ENCODE measurements at regions not wholly inside any gene's neighbourhood (a gene's known extent, or its start where the extent isn't known, plus 50 kb on each side); places are given as distances from the start of the nearest gene placed in this dataset.

GRCh38 chr21:35705888-35706287 lies 354.4 kb downstream of the SETD4 start:
- Histone ChIP-seq H3K9me3 (ENCODE audit: control insufficient read depth in 2 of 3, low read length in 3 of 3) (no peaks in the 10 kb centered on the region), H3K4me1 (ENCODE audit: control insufficient read depth in 2 of 2, insufficient read depth in 2 of 2, low read length in 2 of 2) (no peaks in the 10 kb centered on the region), H3K27me3 (ENCODE audit: control insufficient read depth in 2 of 2, insufficient read depth in 2 of 2, low read length in 2 of 2) (no peaks in the 10 kb centered on the region), H3K27ac (ENCODE audit: low read depth, low read length) (no peak overlapping the region), H3K4me3 (ENCODE audit: low read length) (no peak overlapping the region), H3K36me3 (ENCODE audit: control insufficient read depth in 2 of 3, insufficient read depth in 3 of 3, low read length in 3 of 3) (no peaks in the 10 kb centered on the region)
- no peak for ATAC-seq
- Mint-ChIP-seq H3K4me3 (no peak overlapping the region), H3K27me3 (peaks cover 13 to 33% (median 32%) of the 10 kb centered on the region in 5 donors), H3K36me3 (peaks cover 0 to 3% (median 0%) of the 10 kb centered on the region in 5 donors), H3K4me1 (no peaks in the 10 kb centered on the region), H3K27ac (no peak overlapping the region), H3K9me3 (no peaks in the 10 kb centered on the region)
- POLR2A ChIA-PET: no interaction called here
- intact Hi-C loops (cut with micrococcal nuclease): no loop called here
- CTCF ChIA-PET: no interaction called here
- no peak for DNase-seq

DNA sequence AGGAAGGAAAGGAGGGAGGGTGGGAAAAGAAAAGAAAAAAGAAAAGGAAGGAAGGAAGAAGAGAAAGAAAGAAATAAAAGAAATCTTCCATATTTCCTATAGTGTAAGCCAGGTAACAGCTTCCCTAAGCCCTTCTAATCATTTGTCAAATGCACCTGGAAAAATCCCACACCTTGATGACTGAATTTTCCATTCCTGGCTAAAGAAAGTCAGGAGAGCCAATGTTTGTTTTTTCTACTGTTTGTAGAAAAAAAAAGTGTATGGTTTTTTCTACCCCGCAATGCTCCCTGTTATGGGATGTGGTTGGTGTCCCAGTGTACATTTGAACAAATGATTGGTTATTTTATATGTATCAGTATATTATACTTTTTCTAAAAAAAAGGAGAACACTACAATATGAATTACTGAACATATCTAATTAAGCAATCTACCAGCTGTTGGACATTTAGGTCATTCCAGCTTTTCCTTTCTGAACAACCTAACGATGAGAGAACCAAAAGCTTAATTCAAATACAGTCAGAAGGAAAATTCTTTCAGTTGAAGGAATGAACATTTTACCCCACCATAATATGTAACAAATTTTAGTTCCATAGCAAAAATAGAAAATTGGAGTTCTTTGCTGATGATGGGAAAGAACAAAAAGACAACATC lies 355.0 kb downstream of the SETD4 start:
- H3K27me3 ChIP-seq (ENCODE audit: control insufficient read depth in 2 of 2, insufficient read depth in 2 of 2, low read length in 2 of 2): no peaks in the 10 kb centered on the region
- H3K4me3 ChIP-seq (ENCODE audit: low read length): no peak overlapping the region
- no peaks in the 10 kb centered on the region for H3K36me3 ChIP-seq (ENCODE audit: control insufficient read depth in 2 of 3, insufficient read depth in 3 of 3, low read length in 3 of 3)
- CTCF ChIA-PET: no interaction called here
- H3K27ac Mint-ChIP-seq: no peak overlapping the region
- no peak overlapping the region for H3K27ac ChIP-seq (ENCODE audit: low read depth, low read length)
- intact Hi-C loops (cut with micrococcal nuclease): no loop called here
- H3K4me3 Mint-ChIP-seq: no peak overlapping the region
- DNase-seq (no peak), ATAC-seq (no peak)
- no peaks in the 10 kb centered on the region for H3K9me3 Mint-ChIP-seq
- H3K4me1 ChIP-seq (ENCODE audit: control insufficient read depth in 2 of 2, insufficient read depth in 2 of 2, low read length in 2 of 2): no peaks in the 10 kb centered on the region
- peaks cover 13 to 37% (median 35%) of the 10 kb centered on the region in 5 donors for H3K27me3 Mint-ChIP-seq
- peaks cover 0 to 3% (median 0%) of the 10 kb centered on the region in 5 donors for H3K36me3 Mint-ChIP-seq
- no peaks in the 10 kb centered on the region for H3K9me3 ChIP-seq (ENCODE audit: control insufficient read depth in 2 of 3, low read length in 3 of 3)
- H3K4me1 Mint-ChIP-seq: no peaks in the 10 kb centered on the region
- POLR2A ChIA-PET: no interaction called here

GRCh38 chr21:35703704-35704103 lies 356.6 kb downstream of the SETD4 start:
- Histone ChIP-seq H3K4me1 (ENCODE audit: control insufficient read depth in 2 of 2, insufficient read depth in 2 of 2, low read length in 2 of 2) (no peaks in the 10 kb centered on the region), H3K27me3 (ENCODE audit: control insufficient read depth in 2 of 2, insufficient read depth in 2 of 2, low read length in 2 of 2) (no peaks in the 10 kb centered on the region), H3K9me3 (ENCODE audit: control insufficient read depth in 2 of 3, low read length in 3 of 3) (no peaks in the 10 kb centered on the region), H3K36me3 (ENCODE audit: control insufficient read depth in 2 of 3, insufficient read depth in 3 of 3, low read length in 3 of 3) (no peaks in the 10 kb centered on the region), H3K4me3 (ENCODE audit: low read length) (no peak overlapping the region), H3K27ac (ENCODE audit: low read depth, low read length) (no peak overlapping the region)
- Mint-ChIP-seq H3K4me1 (peaks cover 0 to 2% (median 0%) of the 10 kb centered on the region in 7 donors), H3K4me3 (no peak overlapping the region), H3K27ac (no peak overlapping the region), H3K27me3 (peaks cover 13 to 37% (median 35%) of the 10 kb centered on the region in 5 donors), H3K36me3 (peaks cover 0 to 3% (median 0%) of the 10 kb centered on the region in 5 donors), H3K9me3 (no peaks in the 10 kb centered on the region)
- ChIA-PET POLR2A (no interaction called here), CTCF (no interaction called here)
- no peak for DNase-seq
- intact Hi-C loops (cut with micrococcal nuclease): no loop called here
- ATAC-seq: no peak

DNA sequence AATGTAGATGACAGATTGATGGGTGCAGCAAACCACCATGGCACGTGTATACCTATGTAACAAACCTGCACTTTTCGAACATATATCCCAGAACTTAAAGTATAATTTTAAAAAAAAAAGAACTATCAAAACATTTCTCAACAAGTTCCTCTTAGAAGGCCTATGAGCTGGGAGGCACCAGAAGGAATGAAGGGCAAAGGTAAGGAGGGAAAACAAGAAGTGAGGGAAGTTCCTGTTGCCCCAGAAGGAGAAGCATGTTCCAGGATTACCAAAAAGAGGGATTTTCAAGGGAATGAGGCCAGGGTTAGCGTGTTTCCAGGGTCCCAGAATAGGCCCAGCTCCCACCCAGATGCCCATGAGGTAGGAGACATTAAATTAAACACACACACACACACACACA lies 361.0 kb downstream of the SETD4 start:
- Mint-ChIP-seq H3K4me3 (no peak overlapping the region), H3K36me3 (peaks cover 0 to 3% (median 0%) of the 10 kb centered on the region in 5 donors), H3K9me3 (no peaks in the 10 kb centered on the region), H3K27ac (peak overlapping the region in 1 of 9 donors; percentile 13), H3K4me1 (peaks cover 0 to 16% (median 9%) of the 10 kb centered on the region in 7 donors), H3K27me3 (peaks cover 21 to 31% (median 28%) of the 10 kb centered on the region in 5 donors)
- intact Hi-C loops (cut with micrococcal nuclease): no loop called here
- CTCF ChIA-PET: no interaction called here
- H3K9me3 ChIP-seq (ENCODE audit: control insufficient read depth in 2 of 3, low read length in 3 of 3): no peaks in the 10 kb centered on the region
- no peak overlapping the region for H3K27ac ChIP-seq (ENCODE audit: low read depth, low read length)
- no peaks in the 10 kb centered on the region for H3K27me3 ChIP-seq (ENCODE audit: control insufficient read depth in 2 of 2, insufficient read depth in 2 of 2, low read length in 2 of 2)
- H3K36me3 ChIP-seq (ENCODE audit: control insufficient read depth in 2 of 3, insufficient read depth in 3 of 3, low read length in 3 of 3): no peaks in the 10 kb centered on the region
- ATAC-seq (no peak), DNase-seq (no peak)
- H3K4me3 ChIP-seq (ENCODE audit: low read length): no peak overlapping the region
- H3K4me1 ChIP-seq (ENCODE audit: control insufficient read depth in 2 of 2, insufficient read depth in 2 of 2, low read length in 2 of 2): peaks cover 0 to 3% of the 10 kb centered on the region in 2 donors
- POLR2A ChIA-PET: no interaction called here

DNA sequence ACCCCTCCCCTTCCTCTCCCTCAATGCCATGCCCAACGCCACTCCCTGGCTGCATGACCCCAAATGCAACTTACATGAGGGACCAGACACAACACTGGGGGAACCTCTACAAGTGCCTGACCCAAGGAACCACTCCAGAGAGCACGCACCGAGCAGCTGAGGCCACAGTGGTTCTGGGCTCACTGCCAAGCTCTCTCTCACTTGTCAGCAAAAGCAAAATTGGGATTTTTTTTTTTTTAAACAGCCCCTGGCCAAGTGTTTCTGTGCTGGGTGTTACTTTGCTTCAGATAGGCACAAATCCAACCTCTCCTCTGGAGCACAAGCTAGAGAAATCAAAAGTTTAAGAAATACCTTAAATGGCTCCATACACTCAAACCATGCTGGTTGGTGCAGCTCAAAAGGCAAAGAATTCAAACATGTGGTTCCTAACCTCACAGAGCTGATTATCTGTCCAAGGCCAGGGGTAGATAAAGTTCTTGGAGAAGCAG lies 363.0 kb downstream of the SETD4 start:
- ChIA-PET CTCF (no interaction called here), POLR2A (no interaction called here)
- H3K9me3 ChIP-seq (ENCODE audit: control insufficient read depth in 2 of 3, low read length in 3 of 3): no peaks in the 10 kb centered on the region
- H3K27ac ChIP-seq (ENCODE audit: low read depth, low read length): no peak overlapping the region
- H3K36me3 Mint-ChIP-seq: peaks cover 0 to 3% (median 0%) of the 10 kb centered on the region in 5 donors
- ATAC-seq (no peak), DNase-seq (peak in 3 of 9 donors; percentile 9 to 18 (median 9))
- peaks cover 3 to 18% (median 14%) of the 10 kb centered on the region in 5 donors for H3K27me3 Mint-ChIP-seq
- intact Hi-C loops (cut with micrococcal nuclease): no loop called here
- H3K27me3 ChIP-seq (ENCODE audit: control insufficient read depth in 2 of 2, insufficient read depth in 2 of 2, low read length in 2 of 2): no peaks in the 10 kb centered on the region
- H3K27ac Mint-ChIP-seq: no peak overlapping the region
- peaks cover 0 to 16% (median 9%) of the 10 kb centered on the region in 7 donors for H3K4me1 Mint-ChIP-seq
- H3K4me1 ChIP-seq (ENCODE audit: control insufficient read depth in 2 of 2, insufficient read depth in 2 of 2, low read length in 2 of 2): peaks cover 0 to 3% of the 10 kb centered on the region in 2 donors
- H3K4me3 Mint-ChIP-seq: no peak overlapping the region
- no peaks in the 10 kb centered on the region for H3K36me3 ChIP-seq (ENCODE audit: control insufficient read depth in 2 of 3, insufficient read depth in 3 of 3, low read length in 3 of 3)
- H3K9me3 Mint-ChIP-seq: no peaks in the 10 kb centered on the region
- H3K4me3 ChIP-seq (ENCODE audit: low read length): no peak overlapping the region

GRCh38 chr21:35696644-35697043 lies 363.7 kb downstream of the SETD4 start:
- no peak overlapping the region for H3K4me3 ChIP-seq (ENCODE audit: low read length)
- H3K27me3 ChIP-seq (ENCODE audit: control insufficient read depth in 2 of 2, insufficient read depth in 2 of 2, low read length in 2 of 2): no peaks in the 10 kb centered on the region
- POLR2A ChIA-PET: no interaction called here
- peaks cover 0 to 7% (median 3%) of the 10 kb centered on the region in 5 donors for H3K36me3 Mint-ChIP-seq
- H3K4me3 Mint-ChIP-seq: no peak overlapping the region
- peaks cover 0 to 6% (median 2%) of the 10 kb centered on the region in 11 donors for H3K9me3 Mint-ChIP-seq
- ATAC-seq (no peak), DNase-seq (no peak)
- H3K27ac Mint-ChIP-seq: no peak overlapping the region
- H3K9me3 ChIP-seq (ENCODE audit: control insufficient read depth in 2 of 3, low read length in 3 of 3): no peaks in the 10 kb centered on the region
- no peaks in the 10 kb centered on the region for H3K36me3 ChIP-seq (ENCODE audit: control insufficient read depth in 2 of 3, insufficient read depth in 3 of 3, low read length in 3 of 3)
- H3K4me1 ChIP-seq (ENCODE audit: control insufficient read depth in 2 of 2, insufficient read depth in 2 of 2, low read length in 2 of 2): peaks cover 0 to 3% of the 10 kb centered on the region in 2 donors
- no peak overlapping the region for H3K27ac ChIP-seq (ENCODE audit: low read depth, low read length)
- H3K27me3 Mint-ChIP-seq: peaks cover 3 to 18% (median 11%) of the 10 kb centered on the region in 5 donors
- intact Hi-C loops (cut with micrococcal nuclease): no loop called here
- CTCF ChIA-PET: no interaction called here
- H3K4me1 Mint-ChIP-seq: peaks cover 5 to 16% (median 9%) of the 10 kb centered on the region in 7 donors

- Mint-ChIP-seq H3K36me3 (peaks cover 0 to 5% (median 0%) of the 10 kb centered on the region in 5 donors), H3K4me3 (no peak overlapping the region), H3K9me3 (peaks cover 0 to 9% (median 4%) of the 10 kb centered on the region in 11 donors), H3K4me1 (peaks cover 0 to 8% (median 5%) of the 10 kb centered on the region in 7 donors), H3K27me3 (peaks cover 10 to 23% (median 17%) of the 10 kb centered on the region in 5 donors), H3K27ac (no peak overlapping the region)
- H3K27me3 ChIP-seq (ENCODE audit: control insufficient read depth in 2 of 2, insufficient read depth in 2 of 2, low read length in 2 of 2): no peaks in the 10 kb centered on the region
- DNase-seq: no peak
- no peaks in the 10 kb centered on the region for H3K36me3 ChIP-seq (ENCODE audit: control insufficient read depth in 2 of 3, insufficient read depth in 3 of 3, low read length in 3 of 3)
- ChIA-PET CTCF (interaction anchor here (0.6 kb wide), 1 partner anchor 50 kb away, joined by 3 read pairs; no protein-coding TSS in a partner anchor), POLR2A (no interaction called here)
- H3K9me3 ChIP-seq (ENCODE audit: control insufficient read depth in 2 of 3, low read length in 3 of 3): no peaks in the 10 kb centered on the region
- no peak overlapping the region for H3K27ac ChIP-seq (ENCODE audit: low read depth, low read length)
- ATAC-seq: no peak
- H3K4me3 ChIP-seq (ENCODE audit: low read length): no peak overlapping the region
- intact Hi-C loops (cut with micrococcal nuclease): no loop called here
- H3K4me1 ChIP-seq (ENCODE audit: control insufficient read depth in 2 of 2, insufficient read depth in 2 of 2, low read length in 2 of 2): peaks cover 0 to 2% of the 10 kb centered on the region in 2 donors
Observed at GRCh38 chr21:35692311-35692710, 368.0 kb downstream of the SETD4 start.
